ENCODE measurements at regions not wholly inside any gene's neighbourhood (a gene's known extent, or its start where the extent isn't known, plus 50 kb on each side); places are given as distances from the start of the nearest gene placed in this dataset.

- POLR2A ChIA-PET = no interaction called here
- H3K27ac Mint-ChIP-seq = no peak overlapping the region
- no peak overlapping the region for H3K4me3 Mint-ChIP-seq
- ATAC-seq (no peak), DNase-seq (ENCODE audit: low spot score) (no peak)
- TF ChIP-seq ZSCAN18 (CRISPR knock-in tag; IDR thresholded peaks at IDR 0.05) (no peak), SP1 (CRISPR knock-in tag; conservative IDR thresholded peaks at IDR 0.05) (no peak), ATF3 (CRISPR knock-in tag; conservative IDR thresholded peaks at IDR 0.05) (no peak), NFE2L1 (CRISPR knock-in tag; IDR thresholded peaks at IDR 0.05) (no peak), ZNF512 (CRISPR knock-in tag; IDR thresholded peaks at IDR 0.05; ENCODE audit: borderline replicate concordance) (no peak), ZNF232 (CRISPR knock-in tag; IDR thresholded peaks at IDR 0.05) (no peak), NFYB (CRISPR knock-in tag; conservative IDR thresholded peaks at IDR 0.05; ENCODE audit: low read depth) (no peak), CREB1 (CRISPR knock-in tag; IDR thresholded peaks at IDR 0.05) (no peak), TEAD4 (CRISPR knock-in tag; IDR thresholded peaks at IDR 0.05) (no peak), ZNF317 (CRISPR knock-in tag; IDR thresholded peaks at IDR 0.05; ENCODE audit: borderline replicate concordance, low read depth) (no peak), ESRRA (CRISPR knock-in tag; IDR thresholded peaks at IDR 0.05; ENCODE audit: borderline replicate concordance) (no peak)
- peaks cover 9% of the 10 kb centered on the region for H3K4me1 Mint-ChIP-seq
- no peaks in the 10 kb centered on the region for H3K27me3 Mint-ChIP-seq (ENCODE audit: low read depth)
- CTCF ChIA-PET = no interaction called here
- H3K36me3 Mint-ChIP-seq = no peaks in the 10 kb centered on the region; the same call in 1 of the 2 replicates
- peaks cover 18% of the 10 kb centered on the region for H3K9me3 Mint-ChIP-seq
Measured at GRCh38 chr3:27623085-27623753, 98.9 kb downstream of the EOMES start.

- ChIA-PET CTCF (no interaction called here), POLR2A (no interaction called here)
- Mint-ChIP-seq H3K27ac (no peak overlapping the region), H3K4me3 (no peak overlapping the region), H3K27me3 (ENCODE audit: low read depth) (peaks cover 3% of the 10 kb centered on the region; the same call in 1 of the 2 replicates), H3K4me1 (peaks cover 5% of the 10 kb centered on the region; the same call in 1 of the 2 replicates), H3K36me3 (peaks cover 25% of the 10 kb centered on the region), H3K9me3 (peaks cover 34% of the 10 kb centered on the region)
- TF ChIP-seq ZMAT4 (CRISPR knock-in tag; IDR thresholded peaks at IDR 0.05) (no peak), CREM (CRISPR knock-in tag; IDR thresholded peaks at IDR 0.05) (no peak), ZNF138 (CRISPR knock-in tag; conservative IDR thresholded peaks at IDR 0.05) (no peak), PRDM15 (CRISPR knock-in tag; IDR thresholded peaks at IDR 0.05) (no peak), EMX1 (CRISPR knock-in tag; IDR thresholded peaks at IDR 0.05) (no peak), ZBTB21 (CRISPR knock-in tag; IDR thresholded peaks at IDR 0.05; ENCODE audit: borderline replicate concordance) (no peak), FOXK1 (CRISPR knock-in tag; IDR thresholded peaks at IDR 0.05) (no peak), USF2 (CRISPR knock-in tag; IDR thresholded peaks at IDR 0.05) (no peak), JAZF1 (CRISPR knock-in tag; IDR thresholded peaks at IDR 0.05) (no peak)
- ATAC-seq = peak; percentile 65
- DNase-seq (ENCODE audit: low spot score) = peak; percentile 18
Measured at GRCh38 chr3:27617552-27617951, 104.6 kb downstream of the EOMES start.

Measured in WTC11 (cell line).